Daoy (cell line): ENCODE measurements at regions not wholly inside any gene's neighbourhood (a gene's known extent, or its start where the extent isn't known, plus 50 kb on each side); places are given as distances from the start of the nearest gene placed in this dataset.

Source experiments
- DNase-seq: peaks from one replicate; pipeline ENCODE4 v3.0.0-alpha.2; 2015; ENCODE audit warnings: low read depth

DNA sequence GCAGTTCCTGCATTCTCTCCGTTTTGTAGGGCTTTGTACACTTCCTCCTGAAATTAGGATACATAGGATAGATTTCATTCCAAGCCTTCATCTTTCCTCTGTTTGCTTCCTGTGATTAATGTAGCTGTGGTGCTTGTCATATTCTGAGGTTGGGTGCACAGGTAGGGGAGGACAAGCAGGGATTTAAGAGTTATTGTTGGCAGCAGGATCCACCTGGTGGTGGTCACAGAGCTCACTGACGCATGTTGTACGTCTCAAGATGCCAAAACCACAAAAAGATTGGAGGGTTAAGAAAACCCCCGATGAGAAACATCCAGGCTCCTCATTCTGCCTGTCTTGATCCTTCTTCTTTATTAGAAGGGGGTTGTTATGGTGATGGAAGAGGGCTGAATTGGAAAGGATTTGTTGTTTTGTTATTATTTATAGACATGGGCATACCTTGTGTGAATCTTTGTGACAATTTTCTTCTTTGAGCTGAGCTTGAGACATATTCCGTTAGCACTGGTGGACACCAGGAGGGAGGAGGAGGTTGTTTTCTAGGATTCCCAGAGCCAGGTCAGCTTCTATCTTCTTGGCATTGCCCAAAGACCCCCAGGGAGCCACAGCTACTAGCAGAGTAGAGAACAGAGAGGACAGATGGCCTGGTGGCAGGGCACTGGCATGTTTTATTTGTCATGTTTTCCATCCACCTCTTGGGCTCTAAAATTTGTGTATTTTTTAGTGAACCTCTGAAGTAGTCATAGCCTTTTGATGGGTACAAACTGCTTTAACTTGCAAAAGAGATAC is 57.7 kb upstream of the LARS2 start:
- peak; percentile 18 for DNase-seq

DNA sequence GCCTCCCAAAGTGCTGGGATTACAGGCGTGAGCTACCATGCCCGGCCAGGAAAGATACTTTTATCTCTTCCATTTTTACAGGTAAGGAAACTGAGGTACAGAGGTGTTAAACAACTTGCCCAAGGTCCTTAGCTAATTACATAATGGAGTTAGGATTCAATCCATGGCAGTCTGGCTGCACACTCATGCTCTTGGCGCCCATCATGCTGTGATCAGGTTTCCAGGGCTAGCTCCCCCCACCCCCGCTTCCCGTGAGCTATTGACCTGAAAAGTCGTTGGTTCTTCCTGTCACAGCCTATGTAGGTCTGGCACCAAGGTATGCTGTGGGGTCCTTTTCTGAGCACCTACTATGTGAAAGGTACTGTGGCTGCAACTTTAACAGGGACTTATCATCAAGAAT is 55.9 kb upstream of the LARS2 start:
- DNase-seq, result peak; percentile 41

DNA sequence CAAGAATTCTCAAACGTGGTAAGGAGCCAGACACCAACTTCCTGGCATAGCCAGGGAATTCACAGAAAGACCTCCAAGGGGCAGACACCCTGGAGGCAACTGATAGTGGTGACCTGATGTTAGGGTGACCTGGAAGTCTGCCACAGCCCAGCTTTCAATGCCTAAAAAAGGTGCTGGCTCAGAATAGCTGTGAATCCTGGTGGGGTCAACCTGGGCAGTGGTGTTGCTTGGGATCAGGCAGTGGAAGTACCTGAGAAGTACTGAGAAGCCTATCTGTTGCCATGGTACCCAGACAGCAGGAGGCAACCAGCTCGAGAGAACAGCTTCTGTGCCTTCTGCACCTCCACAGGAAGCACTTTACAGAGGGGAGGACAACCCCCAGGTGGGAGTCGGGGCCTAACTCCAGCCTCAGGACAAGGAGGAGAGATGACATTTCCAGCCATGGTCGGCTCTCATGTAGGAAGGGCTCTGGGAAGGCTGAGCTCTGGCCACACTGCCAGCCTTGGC is 55.4 kb upstream of the LARS2 start:
- no peak for DNase-seq

DNA sequence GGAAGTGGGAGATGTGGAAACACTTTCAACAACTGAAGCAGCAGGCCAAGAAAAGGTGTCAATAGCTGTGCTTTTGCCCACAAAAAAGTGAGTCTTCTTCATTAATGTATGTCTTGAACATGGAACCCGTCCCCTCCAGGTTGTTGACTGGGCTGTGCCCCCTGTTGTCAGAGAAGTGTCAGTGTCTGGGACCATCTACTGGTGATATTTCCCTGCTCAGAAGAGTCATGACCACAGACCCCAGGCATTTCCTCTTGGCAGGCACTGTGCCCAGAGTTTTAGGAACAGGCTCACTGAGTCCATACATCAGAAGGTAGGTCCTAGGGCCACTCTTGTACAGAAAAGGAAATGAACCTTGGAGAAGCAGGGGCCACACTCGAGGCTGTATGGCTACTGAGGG is 54.8 kb upstream of the LARS2 start:
- peak; percentile 59 for DNase-seq

DNA sequence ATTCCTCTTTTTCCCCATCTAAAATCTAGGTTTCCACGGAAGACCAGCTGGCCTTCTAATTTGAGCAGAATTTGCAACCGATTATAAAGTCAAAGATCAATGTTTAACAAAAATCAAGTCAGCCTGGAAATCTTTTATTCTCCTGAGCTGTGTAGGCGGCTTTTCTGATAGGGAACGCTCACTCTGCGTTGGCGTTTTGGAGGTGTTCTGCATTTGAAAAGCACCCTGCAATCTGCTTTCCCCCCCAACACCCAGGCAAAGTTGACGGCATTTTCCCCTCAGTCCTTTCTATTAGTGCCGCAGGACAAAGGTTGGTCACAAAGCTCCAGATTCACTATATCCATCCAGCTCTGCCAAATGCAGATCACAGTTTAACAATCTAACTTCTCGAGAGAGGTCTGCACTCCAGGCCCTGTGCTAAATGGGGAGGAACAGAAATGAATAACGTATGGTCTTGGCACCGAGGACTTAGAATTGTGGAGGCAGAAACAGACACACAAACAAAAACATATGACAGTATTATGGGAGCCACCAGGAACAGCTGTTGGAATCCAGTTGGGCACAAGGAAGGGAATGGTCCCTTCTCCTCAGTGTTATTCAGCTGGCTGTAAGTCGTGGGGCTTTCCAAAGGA is 50.4 kb upstream of the LARS2 start:
- DNase-seq, result no peak
